Spleen (tissue), 7 donors: ENCODE measurements at regions not wholly inside any gene's neighbourhood (a gene's known extent, or its start where the extent isn't known, plus 50 kb on each side); places are given as distances from the start of the nearest gene placed in this dataset.

Experiments
- POLR2A ChIP-seq, 3 donors: fragments of 450-650 bp; IDR thresholded peaks; one replicate each; pipeline ENCODE4 v1.5.1; 2017; ENCODE audit warnings: antibody characterized with exemption in 3 of 3, mild to moderate bottlenecking in 1 of 3
- POLR2AphosphoS5 ChIP-seq, 3 donors: sonication (generic); formaldehyde crosslinking; IDR thresholded peaks; one replicate each; pipeline ENCODE4 v1.5.1; 2017; ENCODE audit warnings: antibody characterized with exemption in 3 of 3
- TF ChIP-seq, protein P1 (sequence below), 11 experiments: fragments of 200-600 bp in 7 of 11; fragments of 450-650 bp in 4 of 11; sonication (generic) in 4 of 11; IDR thresholded peaks in 8 of 11; conservative IDR thresholded peaks in 3 of 11; 1 replicate in 7 of 11; 2 replicates in 4 of 11; pipeline versions ENCODE4 v1.4.0 to v1.8.0; 2016 to 2021; ENCODE audit warnings: antibody characterized with exemption in 11 of 11, inconsistent platforms in 4 of 11, mild to moderate bottlenecking in 1 of 11
- donor health status: DM: no; HTN: no; CAD: no; lungs with moderate emphysema.
- donor health status: DM: no; HTN: no; CAD: no.
- donor health status: DM: no; HTN: no; CAD: no.

DNA sequence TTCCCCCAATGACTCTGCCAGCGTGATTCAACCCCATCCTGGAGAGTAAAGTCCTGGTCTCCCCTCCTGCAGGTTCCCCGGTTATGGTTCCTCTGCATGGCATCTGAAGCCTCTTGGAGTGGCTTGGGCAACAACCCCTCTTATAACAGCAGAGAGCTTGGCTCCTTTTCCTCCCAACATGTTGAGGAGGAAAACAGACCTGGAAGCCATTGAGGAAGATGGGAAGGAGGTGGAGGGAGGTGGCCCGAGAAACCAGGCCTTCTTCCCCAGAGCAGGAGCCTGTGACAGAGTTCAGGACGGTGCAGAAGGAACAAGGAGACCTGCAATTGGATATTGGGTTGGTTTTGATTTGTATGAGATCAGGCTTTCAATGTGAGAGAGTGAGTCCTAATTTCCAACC lies 184.0 kb upstream of the ADCY1 start:
- TF ChIP-seq POLR2AphosphoS5 (IDR thresholded peaks at IDR 0.05) (no peak), POLR2A (IDR thresholded peaks at IDR 0.05) (no peak)
- TF ChIP-seq, protein P1, sequence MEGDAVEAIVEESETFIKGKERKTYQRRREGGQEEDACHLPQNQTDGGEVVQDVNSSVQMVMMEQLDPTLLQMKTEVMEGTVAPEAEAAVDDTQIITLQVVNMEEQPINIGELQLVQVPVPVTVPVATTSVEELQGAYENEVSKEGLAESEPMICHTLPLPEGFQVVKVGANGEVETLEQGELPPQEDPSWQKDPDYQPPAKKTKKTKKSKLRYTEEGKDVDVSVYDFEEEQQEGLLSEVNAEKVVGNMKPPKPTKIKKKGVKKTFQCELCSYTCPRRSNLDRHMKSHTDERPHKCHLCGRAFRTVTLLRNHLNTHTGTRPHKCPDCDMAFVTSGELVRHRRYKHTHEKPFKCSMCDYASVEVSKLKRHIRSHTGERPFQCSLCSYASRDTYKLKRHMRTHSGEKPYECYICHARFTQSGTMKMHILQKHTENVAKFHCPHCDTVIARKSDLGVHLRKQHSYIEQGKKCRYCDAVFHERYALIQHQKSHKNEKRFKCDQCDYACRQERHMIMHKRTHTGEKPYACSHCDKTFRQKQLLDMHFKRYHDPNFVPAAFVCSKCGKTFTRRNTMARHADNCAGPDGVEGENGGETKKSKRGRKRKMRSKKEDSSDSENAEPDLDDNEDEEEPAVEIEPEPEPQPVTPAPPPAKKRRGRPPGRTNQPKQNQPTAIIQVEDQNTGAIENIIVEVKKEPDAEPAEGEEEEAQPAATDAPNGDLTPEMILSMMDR (IDR thresholded peaks at IDR 0.05 in 8 of 11, conservative IDR thresholded peaks at IDR 0.05 in 3 of 11), result no peak
